ENCODE measurements at regions not wholly inside any gene's neighbourhood (a gene's known extent, or its start where the extent isn't known, plus 50 kb on each side); places are given as distances from the start of the nearest gene placed in this dataset.

DNA sequence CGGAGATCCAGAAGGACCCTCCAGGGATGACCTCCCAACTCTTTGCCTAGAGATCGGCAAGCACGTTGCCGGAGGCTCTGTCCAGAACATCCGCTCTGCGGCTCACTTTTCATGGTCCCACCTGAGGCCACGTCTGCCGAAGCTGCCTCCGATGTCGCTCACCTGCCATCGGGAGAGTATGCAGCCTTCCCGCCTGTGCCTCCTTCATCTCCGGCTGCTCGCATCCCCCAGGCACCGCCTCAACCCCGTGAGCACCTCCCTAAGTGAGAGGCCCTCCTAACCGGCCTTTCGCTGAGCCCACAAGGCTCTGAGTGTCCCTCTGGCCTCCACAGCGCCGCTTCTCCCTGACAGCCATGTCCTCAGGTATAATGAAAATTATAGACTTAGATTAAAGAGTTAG, 275.1 kb downstream of the EFNB2 start:
- no peaks in the 10 kb centered on the region for H3K4me1 ChIP-seq
- H3K4me3 ChIP-seq = no peak overlapping the region
- peaks cover 0 to 14% (median 7%) of the 10 kb centered on the region in 3 donors for H3K9me3 ChIP-seq
- intact Hi-C loops (cut with DNase I; ENCODE audit: low total_unique reads) = no loop called here
- TF ChIP-seq CTCF (IDR thresholded peaks at IDR 0.05) = no peak
- no peaks in the 10 kb centered on the region for H3K36me3 ChIP-seq
- no peak for DNase-seq
- H3K27me3 ChIP-seq = no peaks in the 10 kb centered on the region
- H3K27ac ChIP-seq = no peak overlapping the region

GRCh38 chr13:106259928-106260327, 275.5 kb downstream of the EFNB2 start:
- Histone ChIP-seq H3K4me3 (no peak overlapping the region), H3K27ac (no peak overlapping the region), H3K9me3 (peaks cover 0 to 14% (median 7%) of the 10 kb centered on the region in 3 donors), H3K36me3 (no peaks in the 10 kb centered on the region), H3K4me1 (no peaks in the 10 kb centered on the region), H3K27me3 (no peaks in the 10 kb centered on the region)
- intact Hi-C loops (cut with DNase I; ENCODE audit: low total_unique reads) = no loop called here
- DNase-seq = no peak
- no peak for TF ChIP-seq CTCF (IDR thresholded peaks at IDR 0.05)

DNA sequence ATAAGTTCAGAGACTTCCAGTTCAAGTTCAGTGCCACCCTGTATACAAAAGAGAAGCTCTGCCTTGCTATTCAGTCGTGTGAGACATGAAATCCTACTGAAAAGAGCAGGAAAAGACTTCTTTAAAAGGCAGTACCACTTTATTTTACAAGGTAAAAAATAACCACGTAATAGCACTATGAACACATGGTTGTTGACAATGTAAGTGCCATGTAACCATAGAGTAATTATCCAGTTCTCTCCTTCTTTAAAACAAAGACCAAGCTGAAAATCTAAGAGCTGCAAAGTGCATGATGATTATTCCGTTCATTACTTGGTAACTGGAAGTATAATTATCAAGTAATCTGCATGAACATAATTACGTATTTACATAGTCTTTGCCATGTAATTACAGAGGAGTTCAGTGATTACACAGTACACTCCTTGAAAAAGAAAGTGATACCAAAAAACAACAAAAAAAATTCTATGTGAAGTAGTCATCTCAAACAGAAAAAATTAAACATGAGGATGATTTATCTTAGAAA, 288.7 kb downstream of the EFNB2 start:
- no peak for DNase-seq
- H3K4me1 ChIP-seq = no peaks in the 10 kb centered on the region
- TF ChIP-seq CTCF (IDR thresholded peaks at IDR 0.05) = no peak
- no peak overlapping the region for H3K4me3 ChIP-seq
- intact Hi-C loops (cut with DNase I; ENCODE audit: low total_unique reads) = no loop called here
- no peaks in the 10 kb centered on the region for H3K36me3 ChIP-seq
- no peaks in the 10 kb centered on the region for H3K27me3 ChIP-seq
- no peaks in the 10 kb centered on the region for H3K9me3 ChIP-seq
- H3K27ac ChIP-seq = no peak overlapping the region

DNA sequence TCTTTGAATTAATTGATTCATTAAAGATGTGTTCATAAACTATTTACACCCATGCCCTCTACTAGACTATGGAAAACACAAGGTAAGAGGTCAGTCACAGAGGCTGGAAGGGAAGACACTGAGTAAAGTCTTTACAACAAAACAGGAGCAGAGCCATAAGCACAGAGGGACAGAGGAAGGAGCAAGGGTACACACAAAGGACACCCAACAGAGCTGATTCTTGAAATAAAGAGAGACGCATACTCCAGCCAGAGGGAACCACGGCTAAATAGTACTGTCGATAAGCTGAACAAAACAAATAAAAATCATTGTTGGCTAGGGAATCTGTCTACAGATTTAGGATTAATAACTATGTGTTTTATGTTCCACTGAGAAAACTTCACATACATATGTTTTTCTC, 289.2 kb downstream of the EFNB2 start:
- no peak for DNase-seq
- Histone ChIP-seq H3K36me3 (no peaks in the 10 kb centered on the region), H3K27me3 (no peaks in the 10 kb centered on the region), H3K27ac (no peak overlapping the region), H3K9me3 (no peaks in the 10 kb centered on the region), H3K4me3 (no peak overlapping the region), H3K4me1 (no peaks in the 10 kb centered on the region)
- intact Hi-C loops (cut with DNase I; ENCODE audit: low total_unique reads) = no loop called here
- no peak for TF ChIP-seq CTCF (IDR thresholded peaks at IDR 0.05)

DNA sequence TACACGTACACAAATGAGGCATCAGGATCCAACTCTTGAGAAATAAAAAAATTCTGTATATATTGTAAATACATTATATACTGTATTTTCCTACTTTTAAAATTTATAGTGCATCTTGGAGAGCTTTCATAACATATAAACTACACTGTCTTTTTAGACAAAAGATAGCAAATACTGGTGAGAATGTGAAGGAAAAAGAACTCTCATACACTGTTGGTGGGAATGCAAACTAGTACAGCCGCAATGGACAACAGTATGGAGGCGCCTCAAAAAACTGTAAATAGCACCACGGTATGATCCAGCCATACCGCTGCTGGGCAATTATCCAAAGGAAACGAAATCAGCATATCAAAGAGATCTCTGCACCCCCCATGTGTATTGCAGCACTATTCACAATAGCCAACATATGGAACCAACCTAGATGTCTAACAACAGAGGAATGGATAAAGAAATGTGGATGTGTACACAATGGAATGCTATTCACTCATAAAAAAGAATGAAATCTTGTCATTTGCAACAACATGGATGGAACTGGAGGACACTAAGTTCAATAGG, 292.4 kb downstream of the EFNB2 start:
- no peak for DNase-seq
- Histone ChIP-seq H3K9me3 (no peaks in the 10 kb centered on the region), H3K36me3 (no peaks in the 10 kb centered on the region), H3K27ac (no peak overlapping the region), H3K27me3 (no peaks in the 10 kb centered on the region), H3K4me3 (no peak overlapping the region), H3K4me1 (no peaks in the 10 kb centered on the region)
- no peak for TF ChIP-seq CTCF (IDR thresholded peaks at IDR 0.05)
- intact Hi-C loops (cut with DNase I; ENCODE audit: low total_unique reads) = no loop called here
